Fibroblast of the aortic adventitia (primary cell): ENCODE measurements at regions not wholly inside any gene's neighbourhood (a gene's known extent, or its start where the extent isn't known, plus 50 kb on each side); places are given as distances from the start of the nearest gene placed in this dataset.
"Not testable (repeated sequence)": the region's sequence is repeated elsewhere in the genome, so short reads cannot be mapped to it uniquely, and the experiment has no call there.

Experiments
- DNase-seq: peaks from one replicate; pipeline ENCODE4 v3.0.0-alpha.2; 2010; ENCODE audit warnings: low read depth
- H3K4me3 ChIP-seq: 2 replicates; pipeline ENCODE4 v1.5.1; 2011; ENCODE audit warnings: low read depth, mild to moderate bottlenecking, control low read depth, low read length, moderate library complexity
- CTCF ChIP-seq: IDR thresholded peaks from 2 replicates; pipeline ENCODE4 v1.5.1; 2011; ENCODE audit warnings: mild to moderate bottlenecking, low read length, control low read depth, inconsistent platforms; ENCODE audit not compliant: insufficient read depth

- no peak overlapping the region for H3K4me3 ChIP-seq
- TF ChIP-seq CTCF = no peak
- DNase-seq = no peak
Measured at GRCh38 chr14:82805892-82806825, 1272.5 kb upstream of the SEL1L start.

- no peak overlapping the region for H3K4me3 ChIP-seq
- no peak for DNase-seq
- TF ChIP-seq CTCF = no peak
Measured at GRCh38 chr14:82811246-82811645, 1277.6 kb upstream of the SEL1L start.

DNA sequence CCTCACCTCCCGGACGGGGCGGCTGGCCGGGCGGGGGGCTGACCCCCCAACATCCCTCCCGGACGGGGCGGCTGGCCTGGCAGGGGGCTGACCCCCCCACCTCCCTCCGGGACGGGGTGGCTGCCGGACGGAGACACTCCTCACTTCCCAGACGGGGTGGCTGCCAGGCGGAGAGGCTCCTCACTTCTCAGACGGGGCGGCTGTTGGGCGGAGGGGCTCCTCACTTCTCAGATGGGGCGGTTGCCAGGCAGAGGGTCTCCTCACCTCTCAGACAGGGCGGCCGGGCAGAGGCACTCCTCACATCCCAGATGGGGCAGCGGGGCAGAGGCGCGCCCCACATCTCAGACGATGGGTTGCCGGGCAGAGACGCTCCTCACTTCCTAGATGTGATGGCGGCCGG lies 1280.7 kb upstream of the SEL1L start:
- not testable (repeated sequence) for DNase-seq, H3K4me3 ChIP-seq

- no peak for DNase-seq
- no peak for TF ChIP-seq CTCF
- no peak overlapping the region for H3K4me3 ChIP-seq
Measured at GRCh38 chr14:82830596-82830995, 1296.9 kb upstream of the SEL1L start.

DNA sequence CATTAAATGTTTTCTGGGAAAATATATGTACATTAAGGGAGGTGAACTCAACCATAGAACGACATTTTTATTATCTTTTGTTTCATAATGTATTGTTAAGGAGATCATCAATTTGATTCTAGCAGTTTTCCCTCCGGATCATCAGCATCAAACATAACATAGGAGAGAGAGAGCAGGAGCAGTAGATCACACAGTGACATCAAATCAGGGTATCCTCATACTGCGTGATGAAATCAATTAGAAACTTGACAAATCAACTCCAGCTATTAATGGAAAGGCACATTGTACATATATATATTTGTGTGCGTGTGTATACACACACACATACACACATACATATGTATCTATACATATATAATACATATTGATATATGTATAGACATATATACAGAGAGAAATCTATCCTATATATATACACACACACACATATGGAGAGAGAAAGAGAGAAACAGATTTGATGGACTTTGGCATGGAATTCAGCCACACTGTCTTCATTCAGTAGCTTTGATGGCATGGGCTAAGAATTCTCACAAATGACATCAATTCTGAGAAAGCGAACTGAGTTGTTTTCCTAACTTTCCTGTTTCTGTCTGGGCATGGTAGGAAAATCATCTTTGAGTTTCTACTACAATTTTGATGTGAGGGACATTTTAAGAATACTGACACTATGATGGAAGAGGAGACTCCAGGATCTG lies 1302.8 kb upstream of the SEL1L start:
- no peak for TF ChIP-seq CTCF
- no peak overlapping the region for H3K4me3 ChIP-seq
- DNase-seq = no peak

DNA sequence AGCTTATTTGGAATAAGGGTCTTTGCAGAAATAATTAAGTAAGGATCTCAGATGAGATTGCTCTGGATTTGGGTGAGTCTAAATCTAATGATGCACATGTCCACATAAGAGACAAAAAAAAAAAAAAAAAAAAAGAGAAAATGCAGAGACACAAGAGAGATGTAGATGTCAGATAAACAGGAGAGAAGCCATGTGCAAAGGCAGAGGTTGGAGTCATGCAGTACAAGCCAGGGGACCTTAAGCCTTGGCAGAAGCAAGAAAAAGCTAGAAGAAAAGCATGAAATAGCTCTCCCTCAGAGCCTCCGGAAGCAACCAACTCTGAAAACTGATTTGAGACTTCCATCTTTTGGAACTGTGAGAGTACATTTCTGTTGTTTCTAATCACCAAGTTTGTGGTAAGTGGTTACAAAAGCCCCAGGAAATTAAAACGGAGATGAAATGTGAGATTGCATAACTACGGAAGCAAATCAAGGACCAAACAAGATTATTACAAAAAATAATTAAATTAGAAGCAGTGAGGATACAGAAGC lies 1304.0 kb upstream of the SEL1L start:
- no peak for DNase-seq
- TF ChIP-seq CTCF = no peak
- no peak overlapping the region for H3K4me3 ChIP-seq

DNA sequence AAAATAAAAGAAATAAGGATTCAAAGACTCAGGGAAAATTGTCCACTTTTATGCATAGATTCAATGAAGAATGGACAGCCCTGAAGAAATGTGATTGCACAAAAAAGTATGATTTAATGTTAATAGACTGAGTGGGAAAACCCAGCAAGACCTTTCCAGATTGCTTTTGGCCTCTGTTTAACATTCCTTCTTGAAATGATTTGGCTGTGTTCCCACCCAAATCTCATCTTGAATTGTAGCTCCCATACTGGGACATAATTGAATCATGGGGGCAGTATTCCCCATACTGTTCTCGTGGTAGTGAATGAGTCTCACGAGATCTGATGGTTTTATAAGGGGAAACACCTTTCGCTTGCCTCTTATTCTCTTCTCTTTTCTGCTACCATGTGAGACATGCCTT lies 1316.9 kb upstream of the SEL1L start:
- no peak for TF ChIP-seq CTCF
- no peak overlapping the region for H3K4me3 ChIP-seq
- DNase-seq = no peak
